Bronchial epithelial cell (primary cell): ENCODE measurements at regions not wholly inside any gene's neighbourhood (a gene's known extent, or its start where the extent isn't known, plus 50 kb on each side); places are given as distances from the start of the nearest gene placed in this dataset.
"Not testable (repeated sequence)": the region's sequence is repeated elsewhere in the genome, so short reads cannot be mapped to it uniquely, and the experiment has no call there.

ENCODE experiments used
- DNase-seq: peaks from one replicate; pipeline ENCODE4 v3.0.0-alpha.2; 2010; ENCODE audit warnings: low read depth
- FAIRE-seq: peaks from 2 replicates; lab custom pipeline; 2011; peaks lifted over from hg19 to GRCh38; lab: Jason Lieb, UNC
- H3K27me3 ChIP-seq: 2 replicates; pipeline ENCODE4 v1.5.1; 2011; ENCODE audit warnings: low read length; ENCODE audit not compliant: control insufficient read depth, insufficient read depth
- H3K36me3 ChIP-seq: 2 replicates; pipeline ENCODE4 v1.5.1; 2011; ENCODE audit warnings: low read length; ENCODE audit not compliant: control insufficient read depth, insufficient read depth
- H3K4me3 ChIP-seq: 2 replicates; pipeline ENCODE4 v1.5.1; 2011; ENCODE audit warnings: mild to moderate bottlenecking, low read depth, low read length, control low read depth
- CTCF ChIP-seq: IDR thresholded peaks from 2 replicates; pipeline ENCODE4 v1.5.1; 2011; ENCODE audit warnings: mild to moderate bottlenecking, moderate library complexity, low read length, control low read depth, inconsistent platforms; ENCODE audit not compliant: insufficient read depth, severe bottlenecking

GRCh38 chr5:18736051-18736398, 1101.8 kb downstream of the TAF11L14 start:
- H3K4me3 ChIP-seq, result no peak overlapping the region
- no peak for TF ChIP-seq CTCF
- no peaks in the 10 kb centered on the region for H3K36me3 ChIP-seq
- no peak for DNase-seq
- no peak for FAIRE-seq
- H3K27me3 ChIP-seq, result no peaks in the 10 kb centered on the region

DNA sequence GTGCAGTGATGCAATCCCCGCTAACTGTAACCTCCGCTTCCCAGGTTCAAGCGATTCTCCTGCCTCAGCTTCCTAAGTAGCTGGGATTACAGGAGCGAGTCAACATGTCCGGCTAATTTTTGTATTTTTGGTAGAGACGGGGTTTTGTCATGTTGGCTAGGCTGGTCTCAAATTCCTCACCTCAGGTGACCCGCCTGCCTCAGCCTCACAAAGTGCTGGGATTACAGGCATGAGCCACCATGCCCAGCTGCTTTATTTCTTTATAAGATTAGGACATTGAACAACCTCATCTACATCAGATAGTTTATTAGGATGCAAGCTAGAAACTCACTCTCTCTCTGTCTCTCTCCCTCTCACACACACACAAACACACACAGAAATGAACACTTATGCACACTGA, 1102.5 kb downstream of the TAF11L14 start:
- not testable (repeated sequence) for H3K27me3 ChIP-seq, FAIRE-seq, H3K36me3 ChIP-seq, H3K4me3 ChIP-seq, DNase-seq

DNA sequence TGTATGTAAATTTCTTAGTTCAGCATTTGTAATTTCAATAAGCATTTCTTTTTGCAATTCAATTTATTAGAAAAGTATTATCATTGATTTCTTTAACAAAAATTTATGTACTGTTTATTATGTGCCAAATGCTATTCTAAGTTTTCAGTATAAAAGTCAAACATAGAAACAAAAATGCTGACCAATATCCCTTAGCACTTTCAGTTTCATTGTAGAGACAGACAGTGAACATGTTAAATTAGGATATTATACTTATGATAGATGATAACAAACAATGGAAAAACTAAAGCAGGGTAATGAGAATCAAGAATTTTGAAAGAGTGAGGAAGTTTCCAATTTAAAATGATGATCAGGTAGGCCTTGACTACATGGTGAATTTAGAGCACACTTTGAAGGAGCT, 1106.0 kb downstream of the TAF11L14 start:
- TF ChIP-seq CTCF, result no peak
- FAIRE-seq (no peak), DNase-seq (no peak)
- Histone ChIP-seq H3K27me3 (no peaks in the 10 kb centered on the region), H3K4me3 (no peak overlapping the region), H3K36me3 (no peaks in the 10 kb centered on the region)

DNA sequence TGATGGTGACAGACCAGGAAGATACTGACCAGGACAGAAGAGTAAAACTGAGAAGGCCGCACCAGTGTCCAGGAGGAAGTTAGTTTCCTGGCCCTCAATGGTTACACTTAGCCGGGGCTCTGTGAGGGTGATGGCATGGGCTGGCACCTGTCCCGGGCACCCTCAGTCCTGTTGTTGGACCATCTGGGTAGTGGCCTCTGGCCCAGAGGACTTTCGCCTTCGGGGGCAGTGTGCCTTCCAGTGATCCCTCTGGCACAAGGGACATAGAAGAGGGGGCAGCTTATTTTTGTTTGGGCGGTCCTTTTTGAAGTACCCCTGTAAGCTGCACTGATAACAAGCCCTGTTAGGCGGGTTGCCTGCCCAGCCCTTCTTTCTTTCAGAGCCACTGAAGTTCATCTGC, 1108.6 kb downstream of the TAF11L14 start:
- DNase-seq (no peak), FAIRE-seq (no peak)
- no peaks in the 10 kb centered on the region for H3K36me3 ChIP-seq
- no peak for TF ChIP-seq CTCF
- H3K27me3 ChIP-seq, result no peaks in the 10 kb centered on the region
- no peak overlapping the region for H3K4me3 ChIP-seq

DNA sequence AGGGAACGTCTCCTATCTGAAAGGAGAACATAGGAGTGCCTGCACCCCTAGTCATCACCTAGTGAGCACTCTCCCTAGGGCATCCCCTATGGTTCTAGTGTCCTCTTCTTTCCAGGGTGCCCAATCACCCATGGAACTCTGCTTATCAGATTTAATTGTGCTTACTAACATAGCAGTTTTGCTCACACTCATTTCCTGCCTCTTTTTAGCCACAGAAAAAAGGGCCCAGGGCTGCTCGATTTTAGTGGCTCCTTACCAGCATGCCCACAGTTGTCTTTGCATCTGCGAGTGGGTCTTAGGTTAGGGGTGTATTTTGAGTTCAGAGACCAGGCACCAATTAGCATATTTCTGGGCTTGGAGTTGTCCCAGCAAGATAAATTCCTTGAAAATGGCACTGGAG, 1110.2 kb downstream of the TAF11L14 start:
- H3K4me3 ChIP-seq, result no peak overlapping the region
- TF ChIP-seq CTCF, result no peak
- DNase-seq (no peak), FAIRE-seq (no peak)
- H3K27me3 ChIP-seq, result no peaks in the 10 kb centered on the region
- H3K36me3 ChIP-seq, result no peaks in the 10 kb centered on the region

DNA sequence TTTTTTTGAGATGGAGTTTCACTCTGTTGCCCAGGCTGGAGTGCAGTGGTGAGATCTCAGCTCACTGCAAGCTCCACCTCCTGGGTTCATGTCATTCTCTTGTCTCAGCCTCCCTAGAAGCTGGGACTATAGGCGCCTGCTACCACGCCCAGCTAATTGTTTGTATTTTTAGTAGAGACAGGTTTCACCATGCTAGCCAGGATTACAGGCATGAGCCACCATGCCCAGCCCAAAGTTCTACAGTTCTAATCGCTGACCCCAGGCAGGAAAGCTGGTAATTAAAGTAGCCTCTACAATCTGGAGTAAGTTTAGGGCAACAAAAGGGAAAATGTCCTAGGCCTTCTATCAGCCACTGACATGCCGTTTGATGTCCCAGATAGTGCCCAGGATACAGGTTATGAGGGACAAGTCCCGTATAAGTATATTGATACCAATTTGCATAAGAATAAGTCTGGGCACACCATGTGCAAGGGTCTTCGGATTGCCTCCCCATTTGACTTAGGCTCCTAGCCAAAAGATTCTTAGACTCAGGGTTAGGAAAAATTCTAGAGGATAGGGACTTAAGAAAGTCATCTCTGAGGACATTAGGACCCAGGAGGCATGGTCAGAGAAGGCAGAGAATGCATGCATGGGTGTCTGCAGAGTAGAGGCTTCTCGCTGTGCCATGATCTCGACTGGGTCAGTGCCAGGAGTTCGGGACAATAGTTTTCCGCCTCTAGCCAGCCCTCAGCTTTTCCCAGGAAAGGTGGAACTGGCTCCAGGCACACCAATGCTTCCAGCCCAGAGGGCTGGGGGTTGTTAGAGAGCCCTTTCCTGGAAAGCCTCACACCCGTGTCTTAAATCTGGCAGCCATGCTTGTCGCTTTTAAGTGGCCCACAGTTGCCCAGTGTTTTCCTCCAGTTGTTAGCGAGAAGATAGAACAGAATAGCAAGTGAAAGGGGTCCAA, 1111.1 kb downstream of the TAF11L14 start:
- Histone ChIP-seq H3K27me3 (no peaks in the 10 kb centered on the region), H3K4me3 (no peak overlapping the region), H3K36me3 (no peaks in the 10 kb centered on the region)
- DNase-seq, result no peak
- no peak for TF ChIP-seq CTCF
- no peak for FAIRE-seq
